T-helper 1 cell (primary cell): ENCODE measurements at regions not wholly inside any gene's neighbourhood (a gene's known extent, or its start where the extent isn't known, plus 50 kb on each side); places are given as distances from the start of the nearest gene placed in this dataset.

Experiments used
- DNase-seq, 5 donors: peaks; one replicate each; pipeline ENCODE4 v3.0.0-alpha.2; 2012 to 2020

- no peak for DNase-seq
Measured at GRCh38 chr9:118785456-118785855, 583.8 kb downstream of the BRINP1 start.

- DNase-seq: no peak
Measured at GRCh38 chr9:118786877-118787276, 582.4 kb downstream of the BRINP1 start.

- no peak for DNase-seq
Measured at GRCh38 chr9:118809160-118809625, 560.0 kb downstream of the BRINP1 start.

- DNase-seq: no peak
Measured at GRCh38 chr9:118829334-118829733, 539.9 kb downstream of the BRINP1 start.

GRCh38 chr9:118832371-118832770 lies 536.9 kb downstream of the BRINP1 start:
- DNase-seq: no peak

- DNase-seq: no peak
Measured at GRCh38 chr9:118836891-118837290, 532.3 kb downstream of the BRINP1 start.

- DNase-seq: no peak
Measured at GRCh38 chr9:118871531-118871930, 497.7 kb downstream of the BRINP1 start.

GRCh38 chr9:118882684-118883083 lies 486.6 kb downstream of the BRINP1 start:
- no peak for DNase-seq

- DNase-seq: no peak
Measured at GRCh38 chr9:118883411-118883810, 485.8 kb downstream of the BRINP1 start.

- DNase-seq: no peak
Measured at GRCh38 chr9:118891213-118891612, 478.0 kb downstream of the BRINP1 start.

- no peak for DNase-seq
Measured at GRCh38 chr9:118896324-118897000, 472.8 kb downstream of the BRINP1 start.

- no peak for DNase-seq
Measured at GRCh38 chr9:118918180-118918579, 451.1 kb downstream of the BRINP1 start.

GRCh38 chr9:118928722-118929121 lies 440.5 kb downstream of the BRINP1 start:
- DNase-seq: no peak

GRCh38 chr9:118929287-118929686 lies 439.9 kb downstream of the BRINP1 start:
- DNase-seq: no peak

- no peak for DNase-seq
Measured at GRCh38 chr9:118931941-118932340, 437.3 kb downstream of the BRINP1 start.

GRCh38 chr9:118938581-118938980 lies 430.7 kb downstream of the BRINP1 start:
- DNase-seq: no peak

- DNase-seq: no peak
Measured at GRCh38 chr9:118940473-118940872, 428.8 kb downstream of the BRINP1 start.

GRCh38 chr9:118946669-118947068 lies 422.6 kb downstream of the BRINP1 start:
- DNase-seq: no peak

GRCh38 chr9:118954857-118955256 lies 414.4 kb downstream of the BRINP1 start:
- no peak for DNase-seq

GRCh38 chr9:118957585-118957984 lies 411.6 kb downstream of the BRINP1 start:
- DNase-seq: no peak

GRCh38 chr9:118959366-118959765 lies 409.9 kb downstream of the BRINP1 start:
- DNase-seq: no peak

- DNase-seq: no peak
Measured at GRCh38 chr9:118961857-118962256, 407.4 kb downstream of the BRINP1 start.

- DNase-seq: no peak
Measured at GRCh38 chr9:118962426-118962825, 406.8 kb downstream of the BRINP1 start.

- no peak for DNase-seq
Measured at GRCh38 chr9:118963674-118964073, 405.6 kb downstream of the BRINP1 start.

GRCh38 chr9:118967901-118968300 lies 401.3 kb downstream of the BRINP1 start:
- DNase-seq: no peak
